ENCODE measurements at regions not wholly inside any gene's neighbourhood (a gene's known extent, or its start where the extent isn't known, plus 50 kb on each side); places are given as distances from the start of the nearest gene placed in this dataset.
"Not testable (repeated sequence)": the region's sequence is repeated elsewhere in the genome, so short reads cannot be mapped to it uniquely, and the experiment has no call there.

GRCh38 chr7:16933296-16934279 lies 51.8 kb upstream of the AGR3 start:
- no peak for DNase-seq (ENCODE audit: low read depth)

- DNase-seq (ENCODE audit: low read depth), result peak; percentile 26
Observed at GRCh38 chr7:16934722-16935340, 53.0 kb upstream of the AGR3 start.

- no peak for DNase-seq (ENCODE audit: low read depth)
Observed at GRCh38 chr7:16935341-16935735, 53.6 kb upstream of the AGR3 start.

- DNase-seq (ENCODE audit: low read depth), result no peak
Observed at GRCh38 chr7:16936626-16937422, 55.0 kb upstream of the AGR3 start.

- DNase-seq (ENCODE audit: low read depth), result no peak
Observed at GRCh38 chr7:16939161-16939560, 57.4 kb upstream of the AGR3 start.

GRCh38 chr7:16940776-16941175 lies 59.0 kb upstream of the AGR3 start:
- no peak for DNase-seq (ENCODE audit: low read depth)

GRCh38 chr7:16942929-16943509 lies 61.2 kb upstream of the AGR3 start:
- no peak for DNase-seq (ENCODE audit: low read depth)

- DNase-seq (ENCODE audit: low read depth), result no peak
Observed at GRCh38 chr7:16944936-16945335, 63.2 kb upstream of the AGR3 start.

GRCh38 chr7:16945372-16945771 lies 63.6 kb upstream of the AGR3 start:
- no peak for DNase-seq (ENCODE audit: low read depth)

- not testable (repeated sequence) for DNase-seq (ENCODE audit: low read depth)
Observed at GRCh38 chr7:16948110-16948509, 66.3 kb upstream of the AGR3 start.

GRCh38 chr7:16951483-16952080 lies 69.8 kb upstream of the AGR3 start:
- no peak for DNase-seq (ENCODE audit: low read depth)

- DNase-seq (ENCODE audit: low read depth), result no peak
Observed at GRCh38 chr7:16954321-16954720, 72.5 kb upstream of the AGR3 start.

- no peak for DNase-seq (ENCODE audit: low read depth)
Observed at GRCh38 chr7:16958724-16959123, 76.9 kb upstream of the AGR3 start.

- DNase-seq (ENCODE audit: low read depth), result no peak
Observed at GRCh38 chr7:16960337-16960965, 78.7 kb upstream of the AGR3 start.

- DNase-seq (ENCODE audit: low read depth), result no peak
Observed at GRCh38 chr7:16961641-16962040, 79.9 kb upstream of the AGR3 start.

GRCh38 chr7:16963044-16963443 lies 81.3 kb upstream of the AGR3 start:
- DNase-seq (ENCODE audit: low read depth), result peak; percentile 37

GRCh38 chr7:16965697-16966096 lies 83.9 kb upstream of the AGR3 start:
- not testable (repeated sequence) for DNase-seq (ENCODE audit: low read depth)

- DNase-seq (ENCODE audit: low read depth), result no peak
Observed at GRCh38 chr7:16967300-16967811, 85.6 kb upstream of the AGR3 start.

- no peak for DNase-seq (ENCODE audit: low read depth)
Observed at GRCh38 chr7:16970732-16971482, 89.1 kb upstream of the AGR3 start.

GRCh38 chr7:16975712-16976111 lies 93.9 kb upstream of the AGR3 start:
- no peak for DNase-seq (ENCODE audit: low read depth)
